Ovary (tissue), 3 donors: ENCODE measurements at regions not wholly inside any gene's neighbourhood (a gene's known extent, or its start where the extent isn't known, plus 50 kb on each side); places are given as distances from the start of the nearest gene placed in this dataset.

Experiments used
- POLR2A ChIP-seq: fragments of 450-650 bp; IDR thresholded peaks from one replicate; pipeline ENCODE4 v1.6.1; 2017; ENCODE audit warnings: antibody characterized with exemption, mild to moderate bottlenecking, moderate library complexity
- TF ChIP-seq, protein P1 (sequence below), 3 donors: fragments of 450-650 bp in 2 of 3; fragments of 200-600 bp in 1 of 3; IDR thresholded peaks; one replicate each; pipeline versions ENCODE4 v1.5.1 to v1.8.0; 2016 to 2022; ENCODE audit warnings: antibody characterized with exemption in 3 of 3, mild to moderate bottlenecking in 1 of 3
- donor health status: DM: no; HTN: no; CAD: no.

DNA sequence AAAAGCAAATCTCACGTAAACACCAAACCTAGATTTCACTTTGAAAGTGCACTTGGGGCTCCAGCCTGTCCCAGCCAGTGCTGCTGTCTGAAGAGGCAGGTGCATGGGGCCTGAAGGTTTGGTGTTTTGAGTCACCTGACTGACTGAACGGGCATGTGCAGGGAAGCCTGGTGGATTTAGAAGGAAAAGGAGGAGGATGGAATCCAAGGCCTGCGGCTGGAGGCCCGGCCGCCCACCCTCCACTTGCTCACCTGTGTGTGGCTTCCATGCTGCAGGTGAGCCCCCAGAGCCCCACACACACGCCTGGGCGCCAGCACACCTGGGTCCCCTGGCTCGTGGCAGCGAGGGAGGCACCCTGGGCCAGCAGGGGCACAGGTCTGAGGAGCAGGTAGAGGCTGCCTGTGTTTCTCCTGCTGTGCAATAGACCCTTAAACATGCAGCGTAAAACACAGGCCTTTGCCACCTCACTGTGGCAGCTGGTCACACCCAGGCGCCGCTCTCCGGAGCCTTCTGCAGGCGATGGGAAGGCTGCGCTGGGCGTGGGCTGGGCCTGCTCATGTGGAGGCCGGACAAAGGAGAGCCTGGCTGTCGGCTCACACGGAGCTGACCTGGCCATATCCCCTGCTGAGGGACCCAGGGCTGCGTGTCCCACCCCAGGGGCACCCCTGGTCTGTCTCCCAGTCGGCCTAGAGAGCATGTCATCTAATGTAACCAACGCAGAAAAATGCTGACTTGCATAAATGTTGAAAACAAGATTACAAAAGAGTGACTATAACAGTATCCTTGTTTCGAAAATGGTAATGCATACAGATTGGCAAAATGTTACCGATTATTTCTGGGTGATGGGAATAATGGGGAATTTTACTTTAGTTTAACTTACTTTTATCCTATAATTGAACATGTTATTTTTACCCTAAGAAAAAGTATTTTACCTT, 71.3 kb downstream of the TMEM18 start:
- TF ChIP-seq, protein P1, sequence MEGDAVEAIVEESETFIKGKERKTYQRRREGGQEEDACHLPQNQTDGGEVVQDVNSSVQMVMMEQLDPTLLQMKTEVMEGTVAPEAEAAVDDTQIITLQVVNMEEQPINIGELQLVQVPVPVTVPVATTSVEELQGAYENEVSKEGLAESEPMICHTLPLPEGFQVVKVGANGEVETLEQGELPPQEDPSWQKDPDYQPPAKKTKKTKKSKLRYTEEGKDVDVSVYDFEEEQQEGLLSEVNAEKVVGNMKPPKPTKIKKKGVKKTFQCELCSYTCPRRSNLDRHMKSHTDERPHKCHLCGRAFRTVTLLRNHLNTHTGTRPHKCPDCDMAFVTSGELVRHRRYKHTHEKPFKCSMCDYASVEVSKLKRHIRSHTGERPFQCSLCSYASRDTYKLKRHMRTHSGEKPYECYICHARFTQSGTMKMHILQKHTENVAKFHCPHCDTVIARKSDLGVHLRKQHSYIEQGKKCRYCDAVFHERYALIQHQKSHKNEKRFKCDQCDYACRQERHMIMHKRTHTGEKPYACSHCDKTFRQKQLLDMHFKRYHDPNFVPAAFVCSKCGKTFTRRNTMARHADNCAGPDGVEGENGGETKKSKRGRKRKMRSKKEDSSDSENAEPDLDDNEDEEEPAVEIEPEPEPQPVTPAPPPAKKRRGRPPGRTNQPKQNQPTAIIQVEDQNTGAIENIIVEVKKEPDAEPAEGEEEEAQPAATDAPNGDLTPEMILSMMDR (IDR thresholded peaks at IDR 0.05): no peak
- TF ChIP-seq POLR2A: no peak
